T-helper 2 cell treated with Interferon-gamma antibody and Interleukin-4, amounts not matched to agents 100 ng/mL and 5 ng/mL, for 36 hours (primary cell): ENCODE measurements at regions not wholly inside any gene's neighbourhood (a gene's known extent, or its start where the extent isn't known, plus 50 kb on each side); places are given as distances from the start of the nearest gene placed in this dataset.
"Not testable (repeated sequence)": the region's sequence is repeated elsewhere in the genome, so short reads cannot be mapped to it uniquely, and the experiment has no call there.

ENCODE experiments used
- intact Hi-C: fragments of 100-400 bp; cut with micrococcal nuclease; formaldehyde crosslinking; loops from one replicate; pipeline ENCODE4 v1.15.1; 2023

GRCh38 chr13:40026741-40027140 lies 371.3 kb downstream of the COG6 start:
- intact Hi-C loops = loop anchor here (1.0 to 5.0 kb wide), 6 partner anchors 69 to 751 kb away; partner anchors contain the start of gene FOXO1

- intact Hi-C loops = loop anchor here (5.0 kb wide), 3 partner anchors 71 to 749 kb away; partner anchors contain the start of gene FOXO1
Measured at GRCh38 chr13:40028446-40028845, 373.0 kb downstream of the COG6 start.

- intact Hi-C loops = no loop called here
Measured at GRCh38 chr13:40031031-40031430, 375.6 kb downstream of the COG6 start.

GRCh38 chr13:40039061-40039460 lies 383.6 kb downstream of the COG6 start:
- intact Hi-C loops = no loop called here

GRCh38 chr13:40042991-40043390 lies 387.5 kb downstream of the COG6 start:
- intact Hi-C loops = no loop called here

- intact Hi-C loops = no loop called here
Measured at GRCh38 chr13:40043764-40044163, 388.3 kb downstream of the COG6 start.

GRCh38 chr13:40047322-40047771 lies 391.9 kb downstream of the COG6 start:
- intact Hi-C loops = no loop called here

GRCh38 chr13:40048551-40048950 lies 393.1 kb downstream of the COG6 start:
- intact Hi-C loops = no loop called here

GRCh38 chr13:40052954-40053353 lies 397.5 kb downstream of the COG6 start:
- intact Hi-C loops = no loop called here

- intact Hi-C loops = no loop called here
Measured at GRCh38 chr13:40053401-40053800, 397.9 kb downstream of the COG6 start.

GRCh38 chr13:40054422-40054821 lies 399.0 kb downstream of the COG6 start:
- intact Hi-C loops = not testable (repeated sequence)

- intact Hi-C loops = no loop called here
Measured at GRCh38 chr13:40056898-40057619, 401.6 kb downstream of the COG6 start.

- intact Hi-C loops = no loop called here
Measured at GRCh38 chr13:40058757-40059236, 403.3 kb downstream of the COG6 start.

- intact Hi-C loops = no loop called here
Measured at GRCh38 chr13:40059540-40060232, 404.2 kb downstream of the COG6 start.

- intact Hi-C loops = no loop called here
Measured at GRCh38 chr13:40060296-40061007, 405.0 kb downstream of the COG6 start.

GRCh38 chr13:40061466-40062450 lies 406.3 kb downstream of the COG6 start:
- intact Hi-C loops = no loop called here

- intact Hi-C loops = no loop called here
Measured at GRCh38 chr13:40063278-40063698, 407.8 kb downstream of the COG6 start.

- intact Hi-C loops = no loop called here
Measured at GRCh38 chr13:40063703-40064102, 408.2 kb downstream of the COG6 start.

GRCh38 chr13:40064154-40065097 lies 409.0 kb downstream of the COG6 start:
- intact Hi-C loops = no loop called here
